HepG2 (cell line): ENCODE measurements at regions not wholly inside any gene's neighbourhood (a gene's known extent, or its start where the extent isn't known, plus 50 kb on each side); places are given as distances from the start of the nearest gene placed in this dataset.
A peak's percentile ranks its signal among the peaks of the same experiment; 100 is the strongest.

Experiments used
- AKAP8 ChIP-seq: sonication (generic); formaldehyde crosslinking; IDR thresholded peaks from 2 replicates; pipeline ENCODE4 v1.5.1; 2020; ENCODE audit warnings: mild to moderate bottlenecking, missing genetic modification reagents
- BORCS8-MEF2B ChIP-seq: sonication (generic); formaldehyde crosslinking; IDR thresholded peaks from 2 replicates; pipeline ENCODE4 v1.8.0; 2022; ENCODE audit warnings: mild to moderate bottlenecking, missing genetic modification reagents
- FOXJ3 ChIP-seq: sonication (generic); formaldehyde crosslinking; IDR thresholded peaks from 2 replicates; pipeline ENCODE4 v1.4.0; 2020; ENCODE audit warnings: missing genetic modification reagents, mild to moderate bottlenecking, borderline replicate concordance
- NR2C2 ChIP-seq: sonication (generic); formaldehyde crosslinking; IDR thresholded peaks from 2 replicates; pipeline ENCODE4 v1.4.0; 2020; ENCODE audit warnings: missing genetic modification reagents, mild to moderate bottlenecking, moderate library complexity, borderline replicate concordance
- PRPF4 ChIP-seq: fragments of 200-400 bp; formaldehyde crosslinking; IDR thresholded peaks from 2 replicates; pipeline ENCODE4 v1.6.1; 2016; ENCODE audit warnings: low read length, low read depth; ENCODE audit not compliant: poor library complexity, severe bottlenecking
- SMARCE1 ChIP-seq: fragments of 450-650 bp; IDR thresholded peaks from 2 replicates; pipeline ENCODE4 v1.6.1; 2017; ENCODE audit warnings: borderline replicate concordance
- SYNCRIP ChIP-seq: fragments of 200-400 bp; formaldehyde crosslinking; IDR thresholded peaks from 2 replicates; pipeline ENCODE4 v1.6.1; 2018; ENCODE audit warnings: mild to moderate bottlenecking, low read depth, low read length; ENCODE audit not compliant: insufficient read depth
- TAF15 ChIP-seq: fragments of 200-400 bp; formaldehyde crosslinking; IDR thresholded peaks from one replicate; pipeline ENCODE4 v1.6.1; 2018; ENCODE audit warnings: mild to moderate bottlenecking, low read depth, low read length; ENCODE audit not compliant: poor library complexity, severe bottlenecking
- U2AF1 ChIP-seq: fragments of 200-400 bp; formaldehyde crosslinking; optimal IDR thresholded peaks from 2 replicates; pipeline ENCODE3; 2017; ENCODE audit warnings: mild to moderate bottlenecking, low read depth, low read length
- ZBTB38 ChIP-seq: sonication (generic); formaldehyde crosslinking; IDR thresholded peaks from 2 replicates; pipeline ENCODE4 v1.5.1; 2020; ENCODE audit warnings: mild to moderate bottlenecking, missing genetic modification reagents
- ZC3H4 ChIP-seq: sonication (generic); formaldehyde crosslinking; IDR thresholded peaks from 2 replicates; pipeline ENCODE4 v1.4.0; 2020; ENCODE audit warnings: missing genetic modification reagents, borderline replicate concordance
- ZNF367 ChIP-seq: sonication (generic); formaldehyde crosslinking; IDR thresholded peaks from 2 replicates; pipeline ENCODE4 v1.4.0; 2020; ENCODE audit warnings: missing genetic modification reagents, borderline replicate concordance
- ZNF678 ChIP-seq: sonication (generic); formaldehyde crosslinking; IDR thresholded peaks from 2 replicates; pipeline ENCODE4 v1.4.0; 2020; ENCODE audit warnings: mild to moderate bottlenecking, missing genetic modification reagents
- ZSCAN25 ChIP-seq: sonication (generic); formaldehyde crosslinking; IDR thresholded peaks from 2 replicates; pipeline ENCODE4 v1.8.0; 2022; ENCODE audit warnings: mild to moderate bottlenecking, missing genetic modification reagents
- TF ChIP-seq, protein P1 (sequence below): fragments of 450-650 bp; IDR thresholded peaks from 2 replicates; pipeline ENCODE4 v1.6.1; 2016
- TF ChIP-seq, protein P2 (sequence below): sonication (generic); formaldehyde crosslinking; IDR thresholded peaks from 2 replicates; pipeline ENCODE4 v1.4.0; 2020; ENCODE audit warnings: missing genetic modification reagents
- TF ChIP-seq, protein P3 (sequence below): sonication (generic); formaldehyde crosslinking; IDR thresholded peaks from 2 replicates; pipeline ENCODE4 v1.4.0; 2020; ENCODE audit warnings: missing genetic modification reagents
- TF ChIP-seq, protein P4 (sequence below): sonication (generic); formaldehyde crosslinking; IDR thresholded peaks from 2 replicates; pipeline ENCODE4 v1.5.0; 2020; ENCODE audit warnings: missing genetic modification reagents, mild to moderate bottlenecking, borderline replicate concordance

DNA sequence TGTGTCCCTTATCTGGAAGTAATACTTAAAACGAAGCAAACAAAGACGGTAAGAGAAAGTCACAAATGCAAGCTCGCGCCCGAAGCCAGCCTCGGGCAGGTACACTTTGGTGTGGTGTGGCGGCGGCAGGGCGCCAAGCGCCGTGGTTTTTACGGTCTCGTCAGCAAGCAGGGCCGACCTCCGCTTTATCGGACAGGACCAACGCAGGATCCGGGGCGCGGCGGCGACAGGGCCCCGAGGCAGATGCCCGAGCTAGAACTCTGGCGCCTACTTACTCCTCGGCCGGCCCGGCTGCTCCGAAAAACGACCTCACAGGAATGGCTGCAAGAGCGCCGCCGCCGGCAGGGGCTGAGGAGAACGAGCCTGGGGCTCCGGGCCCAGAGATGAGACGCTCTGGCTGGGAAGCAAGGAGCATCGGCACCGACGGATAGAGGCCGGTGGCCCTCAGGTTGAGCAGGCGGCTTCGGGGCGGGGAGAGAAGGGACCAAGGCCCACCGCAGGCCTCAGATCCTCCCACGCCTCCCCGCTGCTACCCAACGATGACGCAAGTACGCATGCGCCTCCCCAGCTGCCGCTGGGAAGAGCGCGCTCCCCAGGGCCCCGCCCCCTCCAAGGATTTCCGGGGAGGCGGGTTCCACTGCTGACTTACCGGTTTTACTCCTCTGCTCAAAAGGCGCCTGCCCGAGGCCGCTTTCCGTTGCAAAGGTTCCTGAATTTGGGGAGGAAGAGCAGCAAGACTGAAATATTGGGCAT lies 60.6 kb downstream of the FAM217A start (continued):
- TF ChIP-seq FOXJ3 (CRISPR knock-in tag) (peak; percentile 79), SYNCRIP (no peak), ZSCAN25 (CRISPR knock-in tag) (peak; percentile 80), AKAP8 (CRISPR knock-in tag) (no peak; the same call in 1 of the 2 replicates), PRPF4 (no peak), SMARCE1 (no peak), ZNF678 (CRISPR knock-in tag) (peak; percentile 97; the same call in 1 of the 2 replicates), ZBTB38 (CRISPR knock-in tag) (peak; percentile 87; the same call in 1 of the 2 replicates), ZC3H4 (CRISPR knock-in tag) (0 out of 2 replicates have a peak, but pooled peaks have one; percentile 12), U2AF1 (no peak), NR2C2 (CRISPR knock-in tag) (peak; percentile 82), TAF15 (peak; percentile 93), BORCS8-MEF2B (CRISPR knock-in tag) (peak; percentile 94), ZNF367 (CRISPR knock-in tag) (peak; percentile 33; the same call in 1 of the 2 replicates)
- TF ChIP-seq, protein P1, sequence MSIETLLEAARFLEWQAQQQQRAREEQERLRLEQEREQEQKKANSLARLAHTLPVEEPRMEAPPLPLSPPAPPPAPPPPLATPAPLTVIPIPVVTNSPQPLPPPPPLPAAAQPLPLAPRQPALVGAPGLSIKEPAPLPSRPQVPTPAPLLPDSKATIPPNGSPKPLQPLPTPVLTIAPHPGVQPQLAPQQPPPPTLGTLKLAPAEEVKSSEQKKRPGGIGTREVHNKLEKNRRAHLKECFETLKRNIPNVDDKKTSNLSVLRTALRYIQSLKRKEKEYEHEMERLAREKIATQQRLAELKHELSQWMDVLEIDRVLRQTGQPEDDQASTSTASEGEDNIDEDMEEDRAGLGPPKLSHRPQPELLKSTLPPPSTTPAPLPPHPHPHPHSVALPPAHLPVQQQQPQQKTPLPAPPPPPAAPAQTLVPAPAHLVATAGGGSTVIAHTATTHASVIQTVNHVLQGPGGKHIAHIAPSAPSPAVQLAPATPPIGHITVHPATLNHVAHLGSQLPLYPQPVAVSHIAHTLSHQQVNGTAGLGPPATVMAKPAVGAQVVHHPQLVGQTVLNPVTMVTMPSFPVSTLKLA = peak; percentile 53
- TF ChIP-seq, protein P2, sequence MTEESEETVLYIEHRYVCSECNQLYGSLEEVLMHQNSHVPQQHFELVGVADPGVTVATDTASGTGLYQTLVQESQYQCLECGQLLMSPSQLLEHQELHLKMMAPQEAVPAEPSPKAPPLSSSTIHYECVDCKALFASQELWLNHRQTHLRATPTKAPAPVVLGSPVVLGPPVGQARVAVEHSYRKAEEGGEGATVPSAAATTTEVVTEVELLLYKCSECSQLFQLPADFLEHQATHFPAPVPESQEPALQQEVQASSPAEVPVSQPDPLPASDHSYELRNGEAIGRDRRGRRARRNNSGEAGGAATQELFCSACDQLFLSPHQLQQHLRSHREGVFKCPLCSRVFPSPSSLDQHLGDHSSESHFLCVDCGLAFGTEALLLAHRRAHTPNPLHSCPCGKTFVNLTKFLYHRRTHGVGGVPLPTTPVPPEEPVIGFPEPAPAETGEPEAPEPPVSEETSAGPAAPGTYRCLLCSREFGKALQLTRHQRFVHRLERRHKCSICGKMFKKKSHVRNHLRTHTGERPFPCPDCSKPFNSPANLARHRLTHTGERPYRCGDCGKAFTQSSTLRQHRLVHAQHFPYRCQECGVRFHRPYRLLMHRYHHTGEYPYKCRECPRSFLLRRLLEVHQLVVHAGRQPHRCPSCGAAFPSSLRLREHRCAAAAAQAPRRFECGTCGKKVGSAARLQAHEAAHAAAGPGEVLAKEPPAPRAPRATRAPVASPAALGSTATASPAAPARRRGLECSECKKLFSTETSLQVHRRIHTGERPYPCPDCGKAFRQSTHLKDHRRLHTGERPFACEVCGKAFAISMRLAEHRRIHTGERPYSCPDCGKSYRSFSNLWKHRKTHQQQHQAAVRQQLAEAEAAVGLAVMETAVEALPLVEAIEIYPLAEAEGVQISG (CRISPR knock-in tag) = peak; percentile 93
- TF ChIP-seq, protein P3, sequence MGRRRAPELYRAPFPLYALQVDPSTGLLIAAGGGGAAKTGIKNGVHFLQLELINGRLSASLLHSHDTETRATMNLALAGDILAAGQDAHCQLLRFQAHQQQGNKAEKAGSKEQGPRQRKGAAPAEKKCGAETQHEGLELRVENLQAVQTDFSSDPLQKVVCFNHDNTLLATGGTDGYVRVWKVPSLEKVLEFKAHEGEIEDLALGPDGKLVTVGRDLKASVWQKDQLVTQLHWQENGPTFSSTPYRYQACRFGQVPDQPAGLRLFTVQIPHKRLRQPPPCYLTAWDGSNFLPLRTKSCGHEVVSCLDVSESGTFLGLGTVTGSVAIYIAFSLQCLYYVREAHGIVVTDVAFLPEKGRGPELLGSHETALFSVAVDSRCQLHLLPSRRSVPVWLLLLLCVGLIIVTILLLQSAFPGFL = 0 out of 2 replicates have a peak, but pooled peaks have one; percentile 88
- TF ChIP-seq, protein P4, sequence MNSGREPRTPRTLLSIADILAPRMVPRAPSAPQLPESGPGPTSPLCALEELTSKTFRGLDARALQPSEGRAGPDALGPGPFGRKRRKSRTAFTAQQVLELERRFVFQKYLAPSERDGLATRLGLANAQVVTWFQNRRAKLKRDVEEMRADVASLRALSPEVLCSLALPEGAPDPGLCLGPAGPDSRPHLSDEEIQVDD = no peak; the same call in 1 of the 2 replicates
